Sigmoid colon (tissue), 6 donors: ENCODE measurements at regions not wholly inside any gene's neighbourhood (a gene's known extent, or its start where the extent isn't known, plus 50 kb on each side); places are given as distances from the start of the nearest gene placed in this dataset.
"Not testable (repeated sequence)": the region's sequence is repeated elsewhere in the genome, so short reads cannot be mapped to it uniquely, and the experiment has no call there.

Experiments used
- DNase-seq: peaks from one replicate; pipeline ENCODE4 v3.0.0-alpha.2; 2019
- H3K27ac ChIP-seq, 4 donors: fragments of 200-600 bp; sonication (generic); one replicate each; pipeline ENCODE4 v1.5.1; 2016 to 2019; ENCODE audit warnings: mild to moderate bottlenecking in 1 of 4
- H3K27me3 ChIP-seq, 3 donors: fragments of 200-600 bp; sonication (generic); one replicate each; pipeline ENCODE4 v1.5.1; 2019; ENCODE audit warnings: mild to moderate bottlenecking in 1 of 3
- H3K36me3 ChIP-seq, 4 donors: fragments of 200-600 bp; sonication (generic); one replicate each; pipeline ENCODE4 v1.5.1; 2016 to 2019
- H3K4me1 ChIP-seq, 4 donors: fragments of 200-600 bp; sonication (generic); one replicate each; pipeline ENCODE4 v1.5.1; 2017 to 2019
- H3K4me3 ChIP-seq, 4 donors: fragments of 200-600 bp; sonication (generic); one replicate each; pipeline ENCODE4 v1.5.1; 2017 to 2019; ENCODE audit warnings: mild to moderate bottlenecking in 2 of 4, moderate library complexity in 1 of 4
- H3K9me3 ChIP-seq, 4 donors: fragments of 200-600 bp in 3 of 4; sonication (generic) in 3 of 4; one replicate each; pipeline versions ENCODE4 v1.5.1 to v1.6.1; 2013 to 2019
- CTCF ChIP-seq, 4 experiments: fragments of 450-650 bp in 3 of 4; fragments of 200-600 bp in 1 of 4; IDR thresholded peaks; one replicate each; pipeline ENCODE4 v1.5.1; 2016 to 2019; ENCODE audit warnings: antibody characterized with exemption in 4 of 4, mild to moderate bottlenecking in 3 of 4, moderate library complexity in 2 of 4
- EP300 ChIP-seq, 4 donors: sonication (generic); formaldehyde crosslinking; IDR thresholded peaks; one replicate each; pipeline ENCODE4 v1.6.1; 2017; ENCODE audit warnings: antibody characterized with exemption in 4 of 4
- POLR2A ChIP-seq, 2 donors: fragments of 450-650 bp; IDR thresholded peaks; one replicate each; pipeline ENCODE4 v1.6.1; 2016; ENCODE audit warnings: antibody characterized with exemption in 2 of 2, mild to moderate bottlenecking in 2 of 2, moderate library complexity in 2 of 2
- POLR2AphosphoS5 ChIP-seq, 4 donors: sonication (generic); formaldehyde crosslinking; IDR thresholded peaks; one replicate each; pipeline ENCODE4 v1.6.1; 2017; ENCODE audit warnings: antibody characterized with exemption in 4 of 4
- WGBS, 2 donors: extraction: QIAGEN DNeasy Blood & Tissue Kit; methylation state at CpG; one replicate each; pipeline ENCODE4 v1.1.7; 2013; 5-methylcytosine and 5-hydroxymethylcytosine counted together
- intact Hi-C: fragments of 100-400 bp; cut with DNase I; formaldehyde crosslinking; loops from one replicate; pipeline ENCODE4 v1.15.1; 2023
- donor health status: healthy with polysubstance abuse.
- donor health status: healthy.

- no peak overlapping the region for H3K27ac ChIP-seq
- WGBS, 2 donors = 67 to 76% methylated on average over 11 of the region's 11 CpGs
- TF ChIP-seq POLR2AphosphoS5 (IDR thresholded peaks at IDR 0.05) (no peak), CTCF (IDR thresholded peaks at IDR 0.05) (no peak), EP300 (IDR thresholded peaks at IDR 0.05) (no peak), POLR2A (IDR thresholded peaks at IDR 0.05) (no peak)
- H3K9me3 ChIP-seq = peaks cover 0 to 5% (median 0%) of the 10 kb centered on the region in 4 donors
- no peaks in the 10 kb centered on the region for H3K4me1 ChIP-seq
- peak; percentile 36 for DNase-seq
- H3K4me3 ChIP-seq = no peak overlapping the region
- peaks cover 0 to 15% (median 0%) of the 10 kb centered on the region in 3 donors for H3K27me3 ChIP-seq
- intact Hi-C loops = no loop called here
- H3K36me3 ChIP-seq = no peaks in the 10 kb centered on the region
These were observed 274.9 kb downstream of the RRAGC start for GRCh38 chr1:38584448-38585355.

GRCh38 chr1:38583287-38583686 lies 276.3 kb downstream of the RRAGC start:
- H3K4me1 ChIP-seq, H3K4me3 ChIP-seq, H3K27ac ChIP-seq, H3K9me3 ChIP-seq, DNase-seq, intact Hi-C loops, H3K36me3 ChIP-seq: not testable (repeated sequence)
- WGBS, 2 donors = 78 to 87% methylated on average over 2 of the region's 2 CpGs
- H3K27me3 ChIP-seq = peaks cover 4 to 29% (median 12%) of the 10 kb centered on the region in 3 donors

- Histone ChIP-seq H3K36me3 (no peaks in the 10 kb centered on the region), H3K27me3 (peaks cover 8 to 43% (median 26%) of the 10 kb centered on the region in 3 donors), H3K4me3 (no peak overlapping the region), H3K4me1 (peaks cover 0 to 6% (median 3%) of the 10 kb centered on the region in 4 donors), H3K9me3 (peaks cover 0 to 3% (median 0%) of the 10 kb centered on the region in 4 donors), H3K27ac (no peak overlapping the region)
- no peak for TF ChIP-seq POLR2AphosphoS5 (IDR thresholded peaks at IDR 0.05)
- TF ChIP-seq EP300 (IDR thresholded peaks at IDR 0.05) = no peak
- intact Hi-C loops = no loop called here
- WGBS, 2 donors = 45 to 61% methylated on average over 2 of the region's 2 CpGs
- DNase-seq = peak; percentile 40
These were observed 278.2 kb downstream of the RRAGC start for GRCh38 chr1:38581396-38581795.

GRCh38 chr1:38580594-38580993 lies 279.0 kb downstream of the RRAGC start:
- WGBS, 2 donors = 87 to 92% methylated on average over 2 of the region's 2 CpGs
- H3K27me3 ChIP-seq = peaks cover 8 to 49% (median 26%) of the 10 kb centered on the region in 3 donors
- TF ChIP-seq CTCF (IDR thresholded peaks at IDR 0.05) (no peak), POLR2AphosphoS5 (IDR thresholded peaks at IDR 0.05) (no peak), EP300 (IDR thresholded peaks at IDR 0.05) (no peak), POLR2A (IDR thresholded peaks at IDR 0.05) (no peak)
- peaks cover 0 to 2% (median 0%) of the 10 kb centered on the region in 4 donors for H3K9me3 ChIP-seq
- H3K36me3 ChIP-seq = no peaks in the 10 kb centered on the region
- intact Hi-C loops = no loop called here
- peaks cover 0 to 6% (median 3%) of the 10 kb centered on the region in 4 donors for H3K4me1 ChIP-seq
- H3K4me3 ChIP-seq = no peak overlapping the region
- no peak overlapping the region for H3K27ac ChIP-seq
- DNase-seq = no peak

GRCh38 chr1:38579056-38579455 lies 280.5 kb downstream of the RRAGC start:
- Histone ChIP-seq H3K36me3 (no peaks in the 10 kb centered on the region), H3K4me3 (no peak overlapping the region), H3K4me1 (peaks cover 0 to 6% (median 3%) of the 10 kb centered on the region in 4 donors), H3K27ac (no peak overlapping the region), H3K9me3 (peaks cover 0 to 2% (median 0%) of the 10 kb centered on the region in 4 donors), H3K27me3 (peaks cover 8 to 49% (median 26%) of the 10 kb centered on the region in 3 donors)
- 75 to 83% methylated on average over 5 of the region's 5 CpGs for WGBS, 2 donors
- TF ChIP-seq POLR2AphosphoS5 (IDR thresholded peaks at IDR 0.05) (no peak), POLR2A (IDR thresholded peaks at IDR 0.05) (no peak), CTCF (IDR thresholded peaks at IDR 0.05) (no peak), EP300 (IDR thresholded peaks at IDR 0.05) (no peak)
- intact Hi-C loops = no loop called here
- peak; percentile 22 for DNase-seq
